ENCODE measurements at regions not wholly inside any gene's neighbourhood (a gene's known extent, or its start where the extent isn't known, plus 50 kb on each side); places are given as distances from the start of the nearest gene placed in this dataset.

GRCh38 chr2:164069540-164069939 lies 333.7 kb upstream of the FIGN start (continued):
- TF ChIP-seq GLI2 (tag by site-specific recombination; IDR thresholded peaks at IDR 0.05; ENCODE audit: borderline replicate concordance, low read depth) (no peak), ZNF354C (tag by site-specific recombination; IDR thresholded peaks at IDR 0.05; ENCODE audit: borderline replicate concordance, low read depth) (no peak), ZNF530 (tag by site-specific recombination; IDR thresholded peaks at IDR 0.05; ENCODE audit: low read depth) (no peak), PRDM6 (tag by site-specific recombination; IDR thresholded peaks at IDR 0.05) (peak; percentile 91), ZFP69B (tag by site-specific recombination; IDR thresholded peaks at IDR 0.05) (no peak), ZNF785 (tag by site-specific recombination; IDR thresholded peaks at IDR 0.05) (no peak), PRDM1 (tag by site-specific recombination; IDR thresholded peaks at IDR 0.05) (no peak), ZXDB (tag by site-specific recombination; IDR thresholded peaks at IDR 0.05) (no peak), ZNF394 (tag by site-specific recombination; IDR thresholded peaks at IDR 0.05; ENCODE audit: borderline replicate concordance) (no peak), BCL11B (tag by site-specific recombination; IDR thresholded peaks at IDR 0.05; ENCODE audit: low read depth) (no peak), ZNF24 (tag by site-specific recombination; IDR thresholded peaks at IDR 0.05) (no peak), ZNF48 (tag by site-specific recombination; IDR thresholded peaks at IDR 0.05) (no peak), ZNF223 (tag by site-specific recombination; IDR thresholded peaks at IDR 0.05) (no peak), ZNF18 (tag by site-specific recombination; IDR thresholded peaks at IDR 0.05) (peak; percentile 48; the same call in 1 of the 2 replicates), ZNF362 (tag by site-specific recombination; IDR thresholded peaks at IDR 0.05) (no peak), SP2 (tag by site-specific recombination; IDR thresholded peaks at IDR 0.05) (no peak), ZBTB7A (tag by site-specific recombination; IDR thresholded peaks at IDR 0.05; ENCODE audit: low read depth) (no peak), ZNF747 (tag by site-specific recombination; IDR thresholded peaks at IDR 0.05) (no peak), OSR2 (tag by site-specific recombination; IDR thresholded peaks at IDR 0.05) (peak; percentile 33; the same call in 1 of the 2 replicates), SCRT1 (tag by site-specific recombination; IDR thresholded peaks at IDR 0.05; ENCODE audit: borderline replicate concordance) (no peak), EGR2 (tag by site-specific recombination; IDR thresholded peaks at IDR 0.05; ENCODE audit: low read depth) (no peak), ZNF10 (tag by site-specific recombination; IDR thresholded peaks at IDR 0.05) (no peak), PRDM4 (tag by site-specific recombination; IDR thresholded peaks at IDR 0.05) (0 out of 2 replicates have a peak, but pooled peaks have one; percentile 22), ZNF621 (tag by site-specific recombination; IDR thresholded peaks at IDR 0.05) (no peak), ZSCAN4 (tag by site-specific recombination; IDR thresholded peaks at IDR 0.05) (no peak), ZNF830 (tag by site-specific recombination; IDR thresholded peaks at IDR 0.05; ENCODE audit: low read depth) (no peak), ZNF670 (tag by site-specific recombination; IDR thresholded peaks at IDR 0.05; ENCODE audit: low read depth) (no peak)

Measured in HEK293 (cell line).